Mucosa of descending colon (tissue), 3 donors: ENCODE measurements at regions not wholly inside any gene's neighbourhood (a gene's known extent, or its start where the extent isn't known, plus 50 kb on each side); places are given as distances from the start of the nearest gene placed in this dataset.

Source experiments
- ATAC-seq: fragments of 200-7000 bp; cut with Tn5 transposase; one replicate; pipeline ENCODE4 v1.9.1; 2020; ENCODE audit warnings: mild to moderate bottlenecking, moderate library complexity
- DNase-seq, 3 donors: peaks; one replicate each; pipeline ENCODE4 v3.0.0-alpha.2; 2020
- H3K36me3 ChIP-seq: fragments of 200-600 bp; one replicate; pipeline ENCODE4 v1.8.0; 2021; ENCODE audit warnings: low read depth, mild to moderate bottlenecking
- H3K4me1 ChIP-seq: fragments of 200-600 bp; one replicate; pipeline ENCODE4 v1.8.0; 2021; ENCODE audit warnings: low read depth, mild to moderate bottlenecking
- H3K4me3 ChIP-seq: fragments of 200-600 bp; one replicate; pipeline ENCODE4 v1.8.0; 2021; ENCODE audit warnings: mild to moderate bottlenecking
- H3K9me3 ChIP-seq: fragments of 200-600 bp; one replicate; pipeline ENCODE4 v1.8.0; 2021; ENCODE audit warnings: mild to moderate bottlenecking
- CTCF ChIP-seq: fragments of 200-600 bp; IDR thresholded peaks from one replicate; pipeline ENCODE4 v1.8.0; 2022; ENCODE audit warnings: antibody characterized with exemption, mild to moderate bottlenecking
- intact Hi-C, 2 donors: fragments of 100-400 bp; cut with DNase I in 1 of 2; cut with micrococcal nuclease in 1 of 2; formaldehyde crosslinking; loops; one replicate each; pipeline versions ENCODE4 v1.11.0 to v1.11.1; 2022; cut with DNase I, micrococcal nuclease
- donor health status: DM: no; HTN: no; CAD: no; lungs with moderate emphysema.
- donor health status: DM: no; HTN: no; CAD: no.
- donor health status: DM: no; HTN: yes; CAD: no.

- ATAC-seq = no peak
- H3K9me3 ChIP-seq = peaks cover 5% of the 10 kb centered on the region
Measured at GRCh38 chr3:28835751-28836150, 445.1 kb upstream of the RBMS3 start.

DNA sequence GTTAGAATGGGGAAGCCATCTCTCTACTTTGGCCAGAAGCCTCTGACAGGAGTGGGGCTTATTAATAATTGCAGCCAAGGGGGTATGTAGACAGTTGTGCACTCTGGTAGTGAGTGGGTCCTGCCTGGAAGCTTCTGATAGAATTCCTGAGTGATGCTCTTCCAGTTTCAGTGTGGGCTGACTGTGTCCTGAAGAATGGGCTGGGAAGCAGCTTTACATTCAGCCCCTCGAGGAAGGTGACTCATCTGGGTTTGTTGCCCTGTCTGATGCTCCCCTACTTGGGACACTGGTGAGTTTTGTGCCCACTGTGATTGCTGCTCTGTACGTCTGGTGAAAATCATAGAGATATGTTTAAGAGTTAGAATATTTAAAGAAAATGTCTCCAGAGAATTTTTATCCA lies 444.7 kb upstream of the RBMS3 start:
- Histone ChIP-seq H3K9me3 (peaks cover under 1% of the 10 kb centered on the region), H3K4me3 (no peak overlapping the region), H3K4me1 (no peaks in the 10 kb centered on the region), H3K36me3 (no peaks in the 10 kb centered on the region)
- DNase-seq (no peak), ATAC-seq (no peak)
- TF ChIP-seq CTCF = no peak
- intact Hi-C loops = no loop called here

More at GRCh38 chr3:28835751-28836150, 445.1 kb upstream of the RBMS3 start:
- DNase-seq = no peak
- H3K36me3 ChIP-seq = no peaks in the 10 kb centered on the region
- no peak overlapping the region for H3K4me3 ChIP-seq
- no peak for TF ChIP-seq CTCF
- intact Hi-C loops = no loop called here
- no peaks in the 10 kb centered on the region for H3K4me1 ChIP-seq

DNA sequence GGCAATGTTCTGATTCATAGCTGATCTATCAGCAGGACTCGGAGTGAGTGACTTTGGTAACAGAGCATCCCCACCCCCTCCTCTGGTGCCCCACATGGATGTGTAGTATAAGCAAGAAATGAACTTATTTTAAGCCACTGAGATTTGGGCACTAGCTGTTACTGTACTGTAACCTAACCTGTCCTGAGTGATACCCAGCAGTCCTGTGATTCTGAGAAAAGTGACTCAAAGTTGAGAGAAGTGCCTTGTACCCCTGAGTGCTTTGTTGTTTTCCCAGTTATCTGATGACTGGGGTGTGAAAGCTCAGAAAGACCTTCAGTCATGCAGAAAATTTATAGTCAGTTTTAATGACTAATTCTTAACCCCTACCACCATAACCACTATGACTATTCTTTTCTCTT lies 439.9 kb upstream of the RBMS3 start:
- DNase-seq (no peak), ATAC-seq (no peak)
- Histone ChIP-seq H3K36me3 (no peaks in the 10 kb centered on the region), H3K4me1 (no peaks in the 10 kb centered on the region), H3K9me3 (no peaks in the 10 kb centered on the region), H3K4me3 (no peak overlapping the region)
- intact Hi-C loops = no loop called here
- no peak for TF ChIP-seq CTCF

GRCh38 chr3:28841441-28841840 lies 439.4 kb upstream of the RBMS3 start:
- intact Hi-C loops = no loop called here
- no peaks in the 10 kb centered on the region for H3K4me1 ChIP-seq
- no peaks in the 10 kb centered on the region for H3K36me3 ChIP-seq
- H3K4me3 ChIP-seq = no peak overlapping the region
- H3K9me3 ChIP-seq = no peaks in the 10 kb centered on the region
- DNase-seq (no peak), ATAC-seq (no peak)
- no peak for TF ChIP-seq CTCF

DNA sequence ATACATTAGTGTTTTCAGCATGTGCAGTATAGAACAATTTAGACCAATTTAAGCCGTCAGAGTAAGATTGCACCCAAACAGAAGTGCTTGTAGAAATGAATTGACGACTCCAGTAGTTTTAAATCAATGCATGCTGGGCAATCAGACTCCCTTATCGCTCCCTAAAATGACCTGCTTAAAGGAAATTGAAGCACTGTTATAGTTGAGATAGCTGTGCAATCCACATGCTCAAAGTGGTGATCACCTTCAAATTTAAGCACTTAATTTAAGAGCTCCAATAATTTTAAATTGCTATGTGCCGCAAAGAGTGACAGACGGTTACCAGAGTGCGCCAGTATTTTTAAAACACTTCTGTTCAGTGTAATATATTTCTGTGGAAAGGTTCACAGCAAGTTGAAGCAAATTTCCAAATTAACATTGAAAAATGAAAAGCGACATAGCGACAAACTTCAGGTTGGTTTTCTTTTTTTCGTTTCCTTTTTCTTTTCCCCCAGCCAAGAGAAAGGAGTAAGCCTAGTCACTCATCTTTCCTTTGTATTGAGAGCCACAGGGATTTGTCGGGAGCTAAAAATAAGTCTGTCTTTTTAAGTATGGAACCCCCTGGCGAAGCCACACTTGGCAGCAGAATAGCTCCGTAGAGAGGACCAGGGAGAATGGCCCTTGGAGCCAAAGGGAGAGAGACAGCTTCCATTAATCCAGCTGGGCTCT lies 436.4 kb upstream of the RBMS3 start:
- ATAC-seq = no peak
- no peak for TF ChIP-seq CTCF

DNA sequence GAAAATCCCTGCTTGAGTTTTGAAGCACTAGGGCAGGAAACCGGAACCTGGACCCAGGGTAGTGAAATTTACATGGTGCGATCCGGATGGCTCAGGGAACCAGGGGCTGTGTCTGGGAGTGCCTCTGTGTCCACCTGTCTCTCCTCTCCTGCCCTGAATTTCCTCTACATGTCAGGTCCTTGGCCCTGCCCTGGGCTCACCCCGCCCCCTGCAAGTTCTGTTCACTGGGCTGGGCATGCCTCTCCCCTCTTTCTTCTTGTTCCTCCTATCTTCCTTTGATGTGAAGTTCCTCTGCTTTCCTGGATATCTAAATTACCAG lies 435.9 kb upstream of the RBMS3 start:
- H3K4me1 ChIP-seq = no peaks in the 10 kb centered on the region
- no peak for DNase-seq
- H3K36me3 ChIP-seq = no peaks in the 10 kb centered on the region
- H3K9me3 ChIP-seq = no peaks in the 10 kb centered on the region
- no peak for ATAC-seq
- intact Hi-C loops = no loop called here
- TF ChIP-seq CTCF = no peak
- no peak overlapping the region for H3K4me3 ChIP-seq

More for the DNA sequence above, 436.4 kb upstream of the RBMS3 start:
- no peaks in the 10 kb centered on the region for H3K4me1 ChIP-seq
- H3K4me3 ChIP-seq = no peak overlapping the region
- no peak for DNase-seq
- intact Hi-C loops = no loop called here
- no peaks in the 10 kb centered on the region for H3K36me3 ChIP-seq
- H3K9me3 ChIP-seq = no peaks in the 10 kb centered on the region
